Kidney capillary endothelial cell (primary cell): ENCODE measurements at regions not wholly inside any gene's neighbourhood (a gene's known extent, or its start where the extent isn't known, plus 50 kb on each side); places are given as distances from the start of the nearest gene placed in this dataset.
"Not testable (repeated sequence)": the region's sequence is repeated elsewhere in the genome, so short reads cannot be mapped to it uniquely, and the experiment has no call there.

Source experiments
- DNase-seq: peaks from one replicate; pipeline ENCODE4 v3.0.0-alpha.2; 2018; ENCODE audit warnings: low spot score

GRCh38 chr3:25153136-25153535 is 274.9 kb upstream of the RARB start:
- DNase-seq: no peak

GRCh38 chr3:25153561-25153960 is 274.5 kb upstream of the RARB start:
- DNase-seq: no peak

GRCh38 chr3:25155652-25156471 is 272.2 kb upstream of the RARB start:
- DNase-seq: peak; percentile 15

GRCh38 chr3:25156626-25157025 is 271.4 kb upstream of the RARB start:
- peak; percentile 76 for DNase-seq

- no peak for DNase-seq
Observed at GRCh38 chr3:25165306-25165705, 262.8 kb upstream of the RARB start.

DNA sequence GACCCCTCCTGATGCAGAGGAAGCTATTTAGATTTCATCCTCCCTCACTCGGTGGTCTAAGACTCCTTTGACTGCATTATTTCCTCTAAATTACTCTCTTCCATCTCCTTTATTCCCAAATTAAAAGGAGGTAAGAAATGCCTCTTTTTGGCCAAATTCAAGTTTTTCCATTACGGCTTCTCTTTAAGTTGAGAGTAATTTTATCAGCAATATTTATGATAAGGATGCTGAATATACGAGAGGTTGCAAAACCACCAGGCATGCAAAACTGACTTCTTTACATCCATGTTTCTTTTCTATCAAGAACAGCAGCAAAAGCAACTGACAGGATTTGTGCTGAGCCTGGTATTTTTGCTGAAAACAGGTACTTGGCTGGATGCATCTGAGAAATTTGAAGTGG is 262.0 kb upstream of the RARB start:
- no peak for DNase-seq

- DNase-seq: no peak
Observed at GRCh38 chr3:25169151-25169550, 258.9 kb upstream of the RARB start.

DNA sequence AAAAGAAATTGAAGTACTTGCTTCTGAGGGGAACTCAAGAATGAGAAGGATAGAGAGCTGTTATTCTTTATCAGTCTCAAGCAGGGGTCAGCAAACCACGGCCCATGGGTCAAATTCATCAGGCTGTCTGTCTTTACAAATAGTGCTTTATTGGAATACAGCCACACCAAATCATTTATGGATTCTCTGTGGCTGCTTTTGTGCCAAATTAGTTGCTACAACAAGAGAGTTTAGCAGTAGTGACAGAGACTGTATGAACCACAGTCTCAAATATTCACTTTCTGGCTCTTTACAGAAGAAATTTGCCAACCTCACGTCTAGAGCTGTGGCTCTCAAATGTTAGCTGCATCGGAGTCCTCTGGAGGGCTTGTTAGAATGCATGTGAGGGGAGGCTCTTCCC is 258.0 kb upstream of the RARB start:
- DNase-seq: no peak

- no peak for DNase-seq
Observed at GRCh38 chr3:25171118-25171807, 256.8 kb upstream of the RARB start.

- no peak for DNase-seq
Observed at GRCh38 chr3:25171897-25172296, 256.2 kb upstream of the RARB start.

GRCh38 chr3:25173606-25174005 is 254.5 kb upstream of the RARB start:
- DNase-seq: no peak

DNA sequence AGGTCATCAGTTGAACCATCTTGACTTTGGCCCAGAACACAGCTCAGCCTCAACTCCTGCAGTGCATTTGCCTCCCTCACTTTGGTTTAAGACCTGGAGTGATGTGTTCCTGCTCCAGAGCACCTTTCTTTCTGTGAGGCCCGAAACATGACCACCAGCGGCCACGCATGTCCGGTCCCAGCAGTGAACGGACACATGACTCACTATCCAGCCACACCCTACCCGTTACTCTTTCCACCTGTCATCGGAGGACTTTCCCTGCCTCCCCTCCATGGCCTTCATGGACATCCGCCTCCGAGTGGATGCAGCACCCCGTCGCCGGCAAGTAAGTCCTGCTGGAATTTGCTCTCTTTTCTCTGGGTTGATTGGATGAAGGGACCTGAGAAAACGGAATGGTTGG is 253.8 kb upstream of the RARB start:
- no peak for DNase-seq

DNA sequence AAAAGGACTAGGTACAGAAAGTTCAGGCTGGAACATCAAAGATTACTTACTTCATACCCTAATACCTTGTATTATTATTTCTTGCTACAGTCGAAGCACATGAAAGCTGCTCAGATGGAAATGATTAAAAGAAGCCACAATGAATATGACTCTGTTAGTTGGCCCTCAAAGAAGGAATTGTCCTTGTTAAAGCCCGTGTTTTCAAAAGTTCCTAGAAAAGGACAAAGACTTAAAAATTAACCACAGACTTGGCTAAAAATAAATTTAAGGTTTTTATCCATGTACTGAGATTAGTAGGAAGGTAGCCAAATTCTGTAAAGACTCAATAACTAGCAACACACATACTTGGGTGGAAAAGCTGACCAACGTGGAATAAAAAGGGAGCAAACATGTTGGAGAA is 251.0 kb upstream of the RARB start:
- DNase-seq: no peak

- DNase-seq: no peak
Observed at GRCh38 chr3:25178672-25179071, 249.4 kb upstream of the RARB start.

DNA sequence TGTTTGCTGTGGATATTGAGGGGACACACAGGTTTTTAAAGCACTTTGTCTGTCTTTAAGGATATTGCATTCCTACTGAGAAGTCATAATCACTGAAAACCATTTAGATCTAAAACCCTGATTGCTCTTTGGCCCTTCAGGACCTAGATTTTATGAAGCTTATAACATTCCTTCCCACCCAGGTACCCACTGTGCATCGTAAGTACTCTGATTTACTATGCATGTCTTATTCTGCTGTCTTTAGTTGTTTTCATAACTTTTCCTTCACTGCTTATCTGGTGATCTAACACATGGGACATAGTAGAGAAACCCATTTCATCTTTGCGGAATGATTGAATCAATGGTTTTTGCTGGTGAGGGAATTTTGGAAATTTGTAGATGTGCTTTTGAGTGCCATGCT is 247.0 kb upstream of the RARB start:
- no peak for DNase-seq

DNA sequence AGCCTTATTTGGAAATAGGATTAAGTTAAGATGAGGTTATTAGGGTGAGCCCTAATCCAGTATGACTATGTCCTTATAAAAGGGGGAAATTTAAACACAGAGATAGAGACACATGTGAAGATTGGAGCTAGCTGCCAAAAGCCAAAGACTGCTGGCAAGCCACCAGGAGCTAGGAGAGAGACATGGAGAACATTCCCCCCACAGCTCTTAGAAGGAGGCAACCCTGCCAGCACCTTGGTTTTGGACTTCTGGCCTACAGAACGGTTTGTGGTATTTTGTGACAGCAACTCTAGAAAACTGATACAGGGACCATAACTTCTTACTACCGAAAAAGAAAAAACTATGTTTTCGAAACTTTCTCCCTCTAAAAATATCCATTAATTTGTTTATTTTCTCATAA is 245.3 kb upstream of the RARB start:
- no peak for DNase-seq

DNA sequence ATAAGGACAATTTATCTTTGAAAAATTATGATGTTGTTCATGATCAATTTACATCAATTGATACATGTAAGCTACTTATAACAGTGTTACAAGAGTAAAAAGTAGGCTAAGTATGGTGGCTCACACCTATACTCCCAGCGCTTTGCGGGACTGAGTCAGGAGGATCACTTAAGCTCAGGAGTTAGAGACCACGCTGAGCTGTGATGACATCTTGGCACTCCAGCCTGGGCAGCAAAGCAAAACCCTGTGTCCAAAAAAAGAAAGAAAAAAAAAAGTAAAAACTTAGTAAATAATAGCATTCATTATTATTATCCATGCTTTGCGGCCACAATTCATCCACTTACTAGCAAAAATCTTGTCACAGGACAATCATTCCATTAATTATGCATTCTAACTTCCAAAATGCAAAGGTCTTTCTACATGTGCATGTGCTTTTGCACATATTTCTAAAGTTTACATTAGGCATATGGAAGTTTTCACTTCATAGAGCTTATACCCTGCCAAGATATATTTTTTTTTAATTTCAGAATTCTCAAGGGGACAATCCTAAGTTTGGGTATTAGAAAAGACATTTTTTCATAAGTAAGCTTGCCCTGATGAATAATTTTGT is 243.3 kb upstream of the RARB start:
- DNase-seq: no peak

GRCh38 chr3:25191673-25192072 is 236.4 kb upstream of the RARB start:
- no peak for DNase-seq

GRCh38 chr3:25199567-25199966 is 228.5 kb upstream of the RARB start:
- not testable (repeated sequence) for DNase-seq

- DNase-seq: no peak
Observed at GRCh38 chr3:25212736-25213135, 215.3 kb upstream of the RARB start.

GRCh38 chr3:25214034-25214433 is 214.0 kb upstream of the RARB start:
- no peak for DNase-seq

DNA sequence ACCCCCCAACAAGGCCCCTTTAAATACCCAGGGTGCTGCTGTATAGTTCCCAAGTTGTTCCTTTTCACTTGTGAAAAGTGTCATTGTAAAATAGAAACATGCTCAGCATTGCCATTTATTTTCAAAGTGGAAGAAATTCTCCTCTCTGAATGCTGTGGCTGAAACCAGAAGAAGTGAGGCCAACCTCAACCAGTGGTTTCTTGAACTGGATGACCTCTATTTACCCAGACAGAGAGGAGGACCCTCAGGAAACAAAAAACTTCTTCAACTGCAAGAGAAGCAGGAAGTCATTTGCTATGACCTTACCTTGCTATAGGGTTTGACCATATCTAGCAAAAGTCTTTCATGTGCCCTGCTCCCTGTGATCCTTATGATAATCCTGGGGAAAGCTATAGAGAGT is 209.7 kb upstream of the RARB start:
- DNase-seq: no peak

DNA sequence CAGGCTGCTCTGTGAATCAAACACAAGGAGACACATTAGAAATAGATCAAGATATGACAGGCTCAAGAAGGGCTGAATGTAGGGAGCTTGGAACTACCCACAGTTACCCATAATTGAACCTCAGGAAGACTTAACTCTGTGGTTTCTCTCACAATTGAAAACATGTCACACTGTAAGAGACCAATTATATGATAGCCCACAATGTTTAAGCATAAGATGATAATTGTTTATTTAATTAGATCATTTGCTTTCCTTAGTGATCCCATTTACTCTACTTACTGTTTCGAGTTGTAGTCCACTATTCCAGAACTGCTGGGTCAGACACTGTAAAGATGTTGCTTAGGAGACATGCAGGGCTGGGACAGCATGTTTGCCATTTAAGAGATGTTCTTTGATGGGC is 201.3 kb upstream of the RARB start:
- DNase-seq: no peak
